ENCODE measurements at regions not wholly inside any gene's neighbourhood (a gene's known extent, or its start where the extent isn't known, plus 50 kb on each side); places are given as distances from the start of the nearest gene placed in this dataset.
"Not testable (repeated sequence)": the region's sequence is repeated elsewhere in the genome, so short reads cannot be mapped to it uniquely, and the experiment has no call there.

DNA sequence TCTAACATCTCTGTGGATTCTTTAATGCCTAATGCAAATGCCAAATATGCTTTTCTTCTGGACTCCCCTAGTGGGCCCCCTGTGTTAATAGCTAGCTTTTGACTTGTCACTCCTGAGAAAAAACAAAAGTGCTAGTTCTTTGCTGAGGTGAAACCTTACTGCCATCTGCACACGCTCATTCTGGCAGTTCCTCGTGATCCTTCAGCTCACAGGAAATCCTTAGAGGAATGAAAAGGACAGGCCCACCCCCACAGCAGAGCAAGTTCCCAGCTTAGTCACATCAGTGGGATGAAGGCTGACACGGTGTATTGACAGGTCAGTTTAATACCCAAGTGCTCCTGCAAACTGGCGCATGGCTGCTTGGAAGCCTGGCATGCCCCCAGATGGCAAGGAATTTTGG, 165.1 kb upstream of the ATP2B1 start:
- TF ChIP-seq POLR2A (IDR thresholded peaks at IDR 0.05; ENCODE audit: low read depth, low read length) (no peak), TAF1 (IDR thresholded peaks at IDR 0.05; ENCODE audit: borderline replicate concordance, low read depth, low read length) (no peak), POLR2AphosphoS5 (IDR thresholded peaks at IDR 0.05; ENCODE audit: low read depth, low read length) (no peak)
- peak; percentile 61 for FAIRE-seq
- no peak for DNase-seq (ENCODE audit: insufficient read length)

- TF ChIP-seq POLR2AphosphoS5 (IDR thresholded peaks at IDR 0.05; ENCODE audit: low read depth, low read length) (no peak), TAF1 (IDR thresholded peaks at IDR 0.05; ENCODE audit: borderline replicate concordance, low read depth, low read length) (no peak), POLR2A (IDR thresholded peaks at IDR 0.05; ENCODE audit: low read depth, low read length) (no peak)
- peak; percentile 48 for FAIRE-seq
- DNase-seq (ENCODE audit: insufficient read length) = no peak
These were observed 164.4 kb upstream of the ATP2B1 start for GRCh38 chr12:89872922-89873630.

DNA sequence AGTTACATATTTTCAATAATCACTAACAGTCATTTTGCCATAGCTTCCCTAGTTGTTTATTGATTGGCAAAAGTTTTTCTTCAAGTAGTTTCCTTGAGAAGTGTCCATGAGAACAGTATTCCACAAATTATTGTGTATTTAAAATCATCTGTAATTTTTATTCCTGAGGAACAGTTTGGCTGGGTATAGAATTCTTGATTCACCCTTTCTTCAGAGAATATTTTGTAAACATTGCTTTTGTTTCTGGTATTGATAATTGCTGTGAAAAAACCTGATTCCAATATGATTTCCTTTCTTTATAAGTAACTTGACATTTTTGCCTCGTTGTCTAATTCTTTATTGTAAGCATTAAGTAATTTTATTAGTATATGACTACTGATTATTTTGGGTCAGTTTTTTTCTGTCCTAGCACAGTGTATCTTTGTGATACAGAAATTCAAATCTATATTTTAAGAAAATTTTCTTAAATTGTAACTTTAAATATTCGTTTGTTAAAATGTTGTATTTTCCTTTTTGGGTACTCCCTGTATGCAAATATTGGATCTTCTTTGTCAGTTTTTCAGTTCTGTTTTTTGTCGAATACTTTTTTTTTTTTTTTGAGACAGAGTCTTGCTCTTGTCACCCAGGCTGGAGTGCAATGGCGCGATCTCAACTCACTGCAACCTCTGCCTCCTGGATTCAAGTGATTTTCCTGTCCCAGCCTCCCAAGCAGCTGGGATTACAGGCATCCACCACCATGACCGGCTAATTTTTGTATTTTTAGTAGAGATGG, 162.0 kb upstream of the ATP2B1 start:
- TF ChIP-seq TAF1 (IDR thresholded peaks at IDR 0.05; ENCODE audit: borderline replicate concordance, low read depth, low read length) = no peak
- no peak for TF ChIP-seq POLR2A (IDR thresholded peaks at IDR 0.05; ENCODE audit: low read depth, low read length)
- no peak for TF ChIP-seq POLR2AphosphoS5 (IDR thresholded peaks at IDR 0.05; ENCODE audit: low read depth, low read length)
- no peak for FAIRE-seq
- no peak for DNase-seq (ENCODE audit: insufficient read length)

- FAIRE-seq; DNase-seq (ENCODE audit: insufficient read length): not testable (repeated sequence)
These were observed 159.0 kb upstream of the ATP2B1 start for GRCh38 chr12:89867611-89868010.

DNA sequence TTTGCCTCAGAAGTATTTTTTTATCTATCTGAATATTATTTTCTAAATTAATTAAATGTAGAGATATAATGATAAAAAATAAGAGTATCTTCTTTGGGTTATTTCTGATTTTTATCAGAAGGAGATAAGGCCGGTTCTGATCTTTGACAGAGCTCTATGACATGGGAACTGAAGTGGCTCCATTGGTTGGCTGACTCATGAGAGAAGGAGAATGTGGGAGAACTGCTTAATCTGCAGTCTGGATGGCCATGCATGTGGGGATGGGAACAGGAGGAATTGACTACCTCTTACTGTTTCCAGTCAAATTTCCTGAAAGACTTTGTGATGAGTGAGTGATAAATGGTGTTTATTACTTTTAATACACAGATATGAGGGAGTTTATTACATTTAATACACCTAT, 155.8 kb upstream of the ATP2B1 start:
- FAIRE-seq (no peak), DNase-seq (ENCODE audit: insufficient read length) (no peak)

DNA sequence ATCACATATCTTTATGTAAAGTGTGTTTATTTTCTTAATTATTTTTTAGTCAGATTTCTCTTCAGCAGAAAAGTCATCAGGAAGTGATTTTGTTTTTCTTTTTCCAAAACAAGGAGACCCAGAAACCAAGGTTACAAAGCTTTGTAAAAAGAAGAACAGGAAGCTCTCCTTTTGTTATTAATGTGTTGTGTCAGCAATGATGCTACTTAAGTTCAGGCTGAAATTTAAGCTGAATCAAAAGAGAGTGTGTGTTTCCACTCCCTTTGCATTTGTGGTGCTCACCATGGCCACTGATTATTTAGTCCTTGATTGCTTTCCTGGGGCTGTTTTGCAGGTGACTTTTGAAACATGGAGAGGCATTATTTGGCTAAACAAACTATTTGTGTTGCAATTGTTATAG, 155.3 kb upstream of the ATP2B1 start:
- DNase-seq (ENCODE audit: insufficient read length) = no peak
- FAIRE-seq = peak; percentile 84
- TF ChIP-seq TAF1 (IDR thresholded peaks at IDR 0.05; ENCODE audit: borderline replicate concordance, low read depth, low read length) (no peak), POLR2AphosphoS5 (IDR thresholded peaks at IDR 0.05; ENCODE audit: low read depth, low read length) (no peak), POLR2A (IDR thresholded peaks at IDR 0.05; ENCODE audit: low read depth, low read length) (no peak)

More for the DNA sequence above, 155.8 kb upstream of the ATP2B1 start:
- TF ChIP-seq TAF1 (IDR thresholded peaks at IDR 0.05; ENCODE audit: borderline replicate concordance, low read depth, low read length) (no peak), POLR2A (IDR thresholded peaks at IDR 0.05; ENCODE audit: low read depth, low read length) (no peak), POLR2AphosphoS5 (IDR thresholded peaks at IDR 0.05; ENCODE audit: low read depth, low read length) (no peak)

GRCh38 chr12:89863493-89863938, 154.9 kb upstream of the ATP2B1 start:
- TF ChIP-seq POLR2A (IDR thresholded peaks at IDR 0.05; ENCODE audit: low read depth, low read length) (no peak), POLR2AphosphoS5 (IDR thresholded peaks at IDR 0.05; ENCODE audit: low read depth, low read length) (0 out of 2 replicates have a peak, but pooled peaks have one; percentile 20)
- FAIRE-seq = peak; percentile 94

DNA sequence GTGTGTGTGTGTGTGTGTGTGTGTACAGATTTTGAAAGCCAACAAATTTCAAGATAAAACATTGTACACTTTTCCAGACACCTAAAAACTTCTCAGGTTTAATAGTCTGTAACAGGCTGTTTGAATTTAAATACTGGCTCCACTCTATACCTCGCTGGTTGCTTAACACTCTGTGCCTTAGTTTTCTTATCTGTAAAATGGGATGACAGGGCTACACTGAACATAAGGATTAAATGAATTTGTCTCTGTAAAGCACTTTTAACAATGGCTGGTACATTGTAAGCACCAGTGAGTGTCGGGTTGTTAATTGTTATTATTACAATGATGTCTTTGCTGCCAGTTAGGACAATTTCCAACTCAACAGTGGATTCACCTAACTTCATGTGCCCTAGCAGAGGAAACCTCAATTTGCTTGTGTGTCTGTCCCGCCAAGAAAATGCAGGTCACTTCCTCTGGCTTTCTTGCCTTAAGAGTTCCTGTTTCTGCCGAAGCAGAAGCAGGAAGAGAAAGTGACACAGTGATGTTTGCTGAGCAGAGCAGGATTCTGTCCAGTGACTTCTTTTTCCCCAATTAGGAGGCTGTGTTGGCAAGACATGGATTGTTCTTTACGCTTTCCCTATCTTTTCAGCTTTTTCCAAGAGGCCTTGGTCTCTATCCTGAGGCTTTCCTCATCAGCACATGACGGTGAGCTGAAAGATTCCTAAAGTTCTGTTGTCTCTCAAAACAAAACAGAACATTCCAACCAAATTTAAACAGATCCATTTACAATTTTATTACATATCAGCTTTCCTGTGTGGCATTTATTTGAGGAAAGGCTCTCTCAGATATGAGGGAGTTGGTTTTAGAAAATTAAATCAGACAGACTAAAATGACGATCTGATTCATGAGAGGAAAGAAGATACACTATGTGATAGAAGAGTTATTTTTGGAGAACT, 154.1 kb upstream of the ATP2B1 start:
- no peak for DNase-seq (ENCODE audit: insufficient read length)
- FAIRE-seq = peak; percentile 97

More at GRCh38 chr12:89863493-89863938, 154.9 kb upstream of the ATP2B1 start:
- no peak for DNase-seq (ENCODE audit: insufficient read length)

DNA sequence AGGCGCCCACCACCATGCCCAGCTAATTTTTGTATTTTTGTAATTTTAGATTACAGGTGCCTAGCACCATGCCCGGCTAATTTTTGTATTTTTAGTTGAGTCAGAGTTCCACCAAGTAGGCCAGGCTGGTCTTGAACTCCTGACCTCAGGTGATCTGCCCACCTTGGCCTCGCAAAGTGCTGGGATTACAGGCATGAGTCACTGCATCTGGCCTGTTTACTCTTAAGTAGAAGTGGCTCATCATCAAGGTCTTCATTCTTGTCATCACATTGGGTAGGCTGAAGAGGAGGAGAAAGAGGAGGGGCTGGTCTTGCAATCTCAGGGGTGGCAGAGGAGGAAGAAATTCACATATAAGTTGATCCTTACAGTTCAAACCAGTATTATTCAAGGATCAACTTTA, 152.4 kb upstream of the ATP2B1 start:
- DNase-seq (ENCODE audit: insufficient read length) = no peak
- no peak for TF ChIP-seq POLR2A (IDR thresholded peaks at IDR 0.05; ENCODE audit: low read depth, low read length)
- no peak for TF ChIP-seq POLR2AphosphoS5 (IDR thresholded peaks at IDR 0.05; ENCODE audit: low read depth, low read length)
- no peak for TF ChIP-seq TAF1 (IDR thresholded peaks at IDR 0.05; ENCODE audit: borderline replicate concordance, low read depth, low read length)
- no peak for FAIRE-seq

More for the DNA sequence above, 154.1 kb upstream of the ATP2B1 start:
- TF ChIP-seq POLR2AphosphoS5 (IDR thresholded peaks at IDR 0.05; ENCODE audit: low read depth, low read length) (peak; percentile 69), TAF1 (IDR thresholded peaks at IDR 0.05; ENCODE audit: borderline replicate concordance, low read depth, low read length) (no peak), POLR2A (IDR thresholded peaks at IDR 0.05; ENCODE audit: low read depth, low read length) (peak; percentile 65)

GRCh38 chr12:89859508-89860220, 151.0 kb upstream of the ATP2B1 start:
- DNase-seq (ENCODE audit: insufficient read length) = no peak
- FAIRE-seq = peak; percentile 67
- no peak for TF ChIP-seq POLR2A (IDR thresholded peaks at IDR 0.05; ENCODE audit: low read depth, low read length)
- no peak for TF ChIP-seq POLR2AphosphoS5 (IDR thresholded peaks at IDR 0.05; ENCODE audit: low read depth, low read length)
- no peak for TF ChIP-seq TAF1 (IDR thresholded peaks at IDR 0.05; ENCODE audit: borderline replicate concordance, low read depth, low read length)

- TF ChIP-seq TAF1 (IDR thresholded peaks at IDR 0.05; ENCODE audit: borderline replicate concordance, low read depth, low read length) = no peak
- no peak for TF ChIP-seq POLR2A (IDR thresholded peaks at IDR 0.05; ENCODE audit: low read depth, low read length)
- TF ChIP-seq POLR2AphosphoS5 (IDR thresholded peaks at IDR 0.05; ENCODE audit: low read depth, low read length) = no peak
- DNase-seq (ENCODE audit: insufficient read length) = no peak
- FAIRE-seq = peak; percentile 70
These were observed 150.1 kb upstream of the ATP2B1 start for GRCh38 chr12:89858718-89859117.
